ENCODE measurements at regions not wholly inside any gene's neighbourhood (a gene's known extent, or its start where the extent isn't known, plus 50 kb on each side); places are given as distances from the start of the nearest gene placed in this dataset.

GRCh38 chr11:127119356-127119755 lies 118.8 kb upstream of the KIRREL3 start (continued):
- TF ChIP-seq REST (IDR thresholded peaks at IDR 0.05; ENCODE audit: unreplicated experiment): no peak

- H3K27ac ChIP-seq (ENCODE audit: low read depth): no peak overlapping the region
- Mint-ChIP-seq H3K9me3 (no peaks in the 10 kb centered on the region), H3K27ac (no peak overlapping the region)
Measured at GRCh38 chr11:127118811-127119210, 118.2 kb upstream of the KIRREL3 start.

GRCh38 chr11:127117231-127117739 lies 116.7 kb upstream of the KIRREL3 start:
- H3F3A ChIP-seq (replicated peaks; ENCODE audit: low read depth): no peaks in the 10 kb centered on the region
- H3K36me3 Mint-ChIP-seq (ENCODE audit: low read depth): no peaks in the 10 kb centered on the region
- H4K20me1 ChIP-seq (replicated peaks; ENCODE audit: insufficient read depth): no peaks in the 10 kb centered on the region
- no peaks in the 10 kb centered on the region for H3K4me1 ChIP-seq (ENCODE audit: insufficient read depth)
- H3K36me3 ChIP-seq (ENCODE audit: insufficient read depth): no peaks in the 10 kb centered on the region
- no peaks in the 10 kb centered on the region for H3K79me2 ChIP-seq (replicated peaks; ENCODE audit: insufficient read depth)
- peak overlapping the region; percentile 18; the same call in 1 of the 2 replicates for H2AFZ ChIP-seq
- no peaks in the 10 kb centered on the region for H3K9me2 ChIP-seq (ENCODE audit: insufficient read depth)
- H3K4me1 Mint-ChIP-seq: peaks cover 7% of the 10 kb centered on the region; the same call in 2 of the 3 replicates
- H3K9me3 Mint-ChIP-seq: no peaks in the 10 kb centered on the region
- no peak overlapping the region for H3K27ac ChIP-seq (ENCODE audit: low read depth)
- no peak overlapping the region for H3K4me3 Mint-ChIP-seq
- DNase-seq (ENCODE audit: low spot score) (no peak), ATAC-seq (no peak)
- no peak overlapping the region for H3K4me2 ChIP-seq
- no peak overlapping the region for H3K27ac Mint-ChIP-seq
- peaks cover 2% of the 10 kb centered on the region for H3K27me3 Mint-ChIP-seq (ENCODE audit: insufficient read depth, low read depth, poor library complexity)
- no peak overlapping the region for H3K4me3 ChIP-seq
- H3K27me3 ChIP-seq (ENCODE audit: insufficient read depth): no peaks in the 10 kb centered on the region
- TF ChIP-seq ZNF114 (CRISPR knock-in tag; IDR thresholded peaks at IDR 0.05) (no peak), CREB1 (CRISPR knock-in tag; IDR thresholded peaks at IDR 0.05; ENCODE audit: low read depth) (no peak), ZNF331 (CRISPR knock-in tag; IDR thresholded peaks at IDR 0.05; ENCODE audit: low read depth) (no peak), EZH2 (IDR thresholded peaks at IDR 0.05; ENCODE audit: low read depth, unreplicated experiment) (no peak), NANOG (IDR thresholded peaks at IDR 0.05; ENCODE audit: borderline replicate concordance) (no peak), JUNB (IDR thresholded peaks at IDR 0.05; ENCODE audit: unreplicated experiment) (no peak), ETS1 (IDR thresholded peaks at IDR 0.05) (no peak)

More at GRCh38 chr11:127118811-127119210, 118.2 kb upstream of the KIRREL3 start:
- Histone ChIP-seq H2AFZ (no peak overlapping the region), H3K36me3 (ENCODE audit: insufficient read depth) (no peaks in the 10 kb centered on the region), H4K20me1 (replicated peaks; ENCODE audit: insufficient read depth) (no peaks in the 10 kb centered on the region), H3F3A (replicated peaks; ENCODE audit: low read depth) (no peaks in the 10 kb centered on the region), H3K27me3 (ENCODE audit: insufficient read depth) (no peaks in the 10 kb centered on the region), H3K9me2 (ENCODE audit: insufficient read depth) (no peaks in the 10 kb centered on the region), H3K79me2 (replicated peaks; ENCODE audit: insufficient read depth) (no peaks in the 10 kb centered on the region), H3K4me2 (no peak overlapping the region), H3K4me1 (ENCODE audit: insufficient read depth) (no peaks in the 10 kb centered on the region), H3K4me3 (no peak overlapping the region)
- DNase-seq (ENCODE audit: low spot score): no peak
- peaks cover 7% of the 10 kb centered on the region; the same call in 1 of the 3 replicates for H3K4me1 Mint-ChIP-seq
- H3K27me3 Mint-ChIP-seq (ENCODE audit: insufficient read depth, low read depth, poor library complexity): no peaks in the 10 kb centered on the region
- no peak overlapping the region for H3K4me3 Mint-ChIP-seq
- TF ChIP-seq STAT1 (IDR thresholded peaks at IDR 0.05; ENCODE audit: unreplicated experiment) (no peak), CREB1 (CRISPR knock-in tag; IDR thresholded peaks at IDR 0.05; ENCODE audit: low read depth) (no peak), NANOG (IDR thresholded peaks at IDR 0.05; ENCODE audit: borderline replicate concordance) (no peak), ZNF114 (CRISPR knock-in tag; IDR thresholded peaks at IDR 0.05) (no peak), JUNB (IDR thresholded peaks at IDR 0.05; ENCODE audit: unreplicated experiment) (no peak), ZNF331 (CRISPR knock-in tag; IDR thresholded peaks at IDR 0.05; ENCODE audit: low read depth) (no peak), CTCF (conservative IDR thresholded peaks at IDR 0.05; ENCODE audit: low read depth in 2 of 2) (no peak)
- ATAC-seq: no peak
- no peaks in the 10 kb centered on the region for H3K36me3 Mint-ChIP-seq (ENCODE audit: low read depth)

All from GM23338 (cell line).